Pulmonary artery endothelial cell (primary cell): ENCODE measurements at regions not wholly inside any gene's neighbourhood (a gene's known extent, or its start where the extent isn't known, plus 50 kb on each side); places are given as distances from the start of the nearest gene placed in this dataset.
A peak's percentile ranks its signal among the peaks of the same experiment; 100 is the strongest.
"Not testable (repeated sequence)": the region's sequence is repeated elsewhere in the genome, so short reads cannot be mapped to it uniquely, and the experiment has no call there.

Source experiments
- DNase-seq: peaks from one replicate; pipeline ENCODE4 v3.0.0-alpha.2; 2011; ENCODE audit warnings: low read depth, low spot score

DNA sequence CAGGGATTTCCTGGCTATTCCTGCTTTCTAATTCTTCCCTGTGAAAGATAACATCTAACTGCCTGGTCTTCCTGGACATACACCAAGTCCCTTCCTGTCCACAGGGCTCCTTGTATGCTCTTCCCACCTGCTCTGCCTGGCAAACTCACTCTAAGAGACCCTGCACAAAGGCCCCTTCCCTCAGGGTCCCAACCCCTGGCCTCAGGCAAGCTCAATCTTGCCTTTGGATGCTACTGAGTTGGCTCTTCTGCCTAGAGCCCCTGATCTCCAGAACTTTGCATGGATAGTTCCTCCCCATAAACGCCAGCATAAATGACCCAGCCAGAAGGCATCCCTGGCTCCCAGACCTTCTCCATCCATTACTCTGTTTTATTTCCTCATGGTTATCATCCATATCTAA lies 98.3 kb upstream of the OTOS start:
- DNase-seq = no peak

DNA sequence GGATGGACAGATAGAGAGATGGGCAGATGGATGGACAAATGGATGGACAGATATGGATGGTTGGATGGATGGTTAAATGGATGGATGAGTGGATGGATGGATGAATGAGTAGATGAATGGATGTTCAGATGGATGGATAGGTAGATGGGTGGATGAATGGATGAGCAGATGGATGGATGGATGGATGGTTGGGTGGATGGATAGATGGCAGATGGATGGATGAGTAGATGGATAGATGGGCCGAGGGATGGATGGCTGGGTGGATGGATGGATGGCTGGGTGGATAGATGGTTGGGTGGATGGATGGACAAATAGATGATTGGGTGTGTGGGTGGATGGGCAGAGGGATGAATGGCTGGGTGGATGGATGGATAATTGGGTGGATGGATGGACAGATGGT lies 98.9 kb upstream of the OTOS start:
- DNase-seq = no peak

DNA sequence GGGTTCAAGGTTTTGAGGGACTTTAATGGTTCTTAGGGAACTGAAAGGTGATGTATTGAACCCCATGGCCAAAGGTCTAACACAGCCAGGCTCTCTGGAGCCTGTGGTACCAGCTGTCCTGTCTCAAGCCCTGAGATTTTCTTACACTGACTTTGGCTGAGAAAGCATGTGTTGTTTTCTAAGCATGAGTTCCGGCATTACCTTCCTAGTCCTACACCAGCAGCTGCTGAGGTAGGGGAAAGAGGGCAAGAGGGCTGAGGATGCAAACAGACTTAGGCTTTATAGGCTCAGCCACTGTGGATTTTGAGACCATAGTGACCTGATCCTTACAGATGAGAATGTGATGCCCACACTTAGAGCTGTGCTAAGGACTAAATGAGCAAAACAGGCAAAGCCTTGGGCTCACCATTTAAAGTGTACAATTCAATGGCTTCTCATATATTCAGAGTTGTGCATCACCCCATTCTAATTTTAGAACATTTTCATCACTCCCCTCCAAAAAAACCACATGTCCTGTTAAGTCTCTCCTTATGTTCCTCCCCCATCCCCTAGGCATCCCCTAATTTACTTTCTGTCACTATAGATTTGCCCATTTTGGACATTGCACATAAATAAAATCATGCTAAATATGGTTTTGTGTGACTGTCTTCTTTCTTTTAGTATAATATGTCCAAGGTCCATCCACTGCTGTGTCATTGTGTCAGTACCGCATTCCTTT lies 99.7 kb upstream of the OTOS start:
- no peak for DNase-seq

DNA sequence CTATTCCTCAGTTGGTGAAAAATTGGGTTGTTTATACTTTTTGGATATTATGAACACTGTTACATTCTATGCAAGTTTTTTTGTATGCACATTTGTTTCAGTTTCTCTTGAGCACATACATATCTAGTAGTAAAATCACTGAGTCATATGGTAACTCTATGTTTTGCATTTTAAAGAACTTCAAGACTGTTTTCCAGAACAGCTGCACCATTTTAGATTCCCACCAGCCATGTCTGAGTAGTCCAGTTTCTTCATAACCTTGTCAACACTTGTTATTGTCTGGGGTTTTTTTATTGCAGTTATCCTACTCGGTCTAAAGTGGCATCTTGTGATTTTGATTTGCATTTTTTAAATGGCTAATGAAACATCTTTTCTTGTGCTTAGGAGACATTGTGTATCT lies 100.3 kb upstream of the OTOS start:
- no peak for DNase-seq

DNA sequence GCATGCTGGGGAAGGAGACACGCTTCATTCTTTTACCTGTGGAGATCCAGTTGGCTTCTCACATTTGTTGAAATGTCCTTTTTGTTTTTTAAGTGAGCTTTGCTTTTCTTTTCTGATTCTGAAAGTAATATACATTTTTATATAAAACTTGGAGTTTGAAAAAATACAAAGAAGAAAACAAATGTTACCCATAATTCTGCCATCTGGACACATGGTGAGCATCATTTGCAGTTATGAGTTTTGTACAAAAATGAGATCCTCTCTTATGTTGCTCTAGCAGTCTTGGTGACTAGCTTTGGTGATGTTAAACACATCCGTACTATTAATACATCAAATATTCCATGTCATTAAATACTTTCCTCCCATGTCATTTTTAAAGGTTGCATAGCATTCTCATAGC lies 101.1 kb upstream of the OTOS start:
- no peak for DNase-seq

DNA sequence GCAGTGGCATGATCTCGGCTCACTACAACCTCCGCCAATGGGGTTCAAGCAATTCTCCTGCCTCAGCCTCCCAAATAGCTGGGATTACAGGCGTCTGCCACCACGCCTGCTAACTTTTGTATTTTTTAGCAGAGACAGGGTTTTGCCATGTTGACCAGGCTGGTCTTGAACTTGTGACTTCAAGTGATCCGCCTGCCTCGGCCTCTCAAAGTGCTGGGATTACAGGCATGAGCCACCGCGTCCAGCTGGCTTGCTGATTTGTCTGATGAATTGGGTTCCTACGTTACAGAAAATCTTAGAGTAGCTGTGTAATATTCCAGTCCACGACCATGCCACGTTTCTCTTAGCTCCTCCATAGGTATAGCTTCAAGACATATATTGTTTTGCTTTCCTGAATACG lies 102.6 kb upstream of the OTOS start:
- DNase-seq = not testable (repeated sequence)

DNA sequence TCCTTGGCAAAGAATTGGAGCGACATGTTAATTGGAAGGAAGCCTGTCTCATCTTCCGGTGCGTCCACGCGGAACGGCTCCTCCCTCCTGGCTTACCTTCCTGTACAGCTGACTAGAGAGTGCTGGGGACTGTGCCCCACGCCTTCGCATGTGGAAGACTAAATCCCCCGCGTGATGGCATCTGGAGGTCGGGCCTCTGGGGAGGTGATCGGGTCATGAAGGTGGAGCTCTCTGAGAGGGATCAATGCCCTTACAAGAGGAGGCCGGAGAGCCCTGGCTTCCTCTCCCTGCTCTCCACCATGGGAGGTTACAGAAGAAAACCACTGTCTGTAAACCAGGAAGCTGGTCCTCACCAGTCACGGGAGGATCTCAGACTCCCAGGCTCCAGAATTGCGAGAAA lies 104.1 kb upstream of the OTOS start:
- no peak for DNase-seq

DNA sequence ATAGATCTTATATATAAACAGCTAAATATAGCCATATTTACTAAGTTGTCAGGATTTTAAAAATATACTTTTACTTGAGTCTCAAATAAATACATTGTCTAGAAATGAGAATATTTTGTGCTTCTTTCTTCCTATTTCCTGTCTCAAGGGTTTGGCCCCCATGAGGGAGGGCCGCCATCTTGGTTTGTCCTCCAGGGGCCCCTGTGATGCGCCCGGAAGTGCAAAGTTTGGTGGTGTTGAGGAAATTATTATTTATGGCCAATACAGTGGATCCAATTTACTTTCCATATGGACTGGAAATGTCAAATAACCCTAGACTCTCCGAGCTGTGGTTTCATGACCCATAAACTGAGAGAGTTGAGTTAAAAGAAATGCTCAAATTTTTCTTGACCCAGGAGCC lies 104.7 kb upstream of the OTOS start:
- no peak for DNase-seq

DNA sequence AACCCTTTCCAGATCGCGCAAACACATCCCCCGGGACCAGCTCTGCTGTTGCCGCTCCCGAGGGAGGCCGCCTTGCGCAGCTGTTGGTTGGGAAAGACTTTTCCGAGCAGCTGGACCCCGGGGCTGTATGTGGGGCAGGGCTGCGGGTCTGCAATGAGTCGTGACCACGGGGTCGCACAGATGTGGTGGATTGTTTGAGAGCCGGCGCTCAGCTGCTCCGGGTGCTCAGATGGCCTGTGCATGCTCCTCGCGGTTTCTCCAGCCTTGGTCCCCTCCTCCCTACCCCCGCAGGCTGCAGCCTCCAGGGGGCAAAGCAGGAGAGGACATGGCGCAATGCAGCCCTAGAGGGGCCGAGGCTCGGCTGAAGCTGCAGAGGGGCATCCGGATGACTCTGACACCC lies 105.2 kb upstream of the OTOS start:
- no peak for DNase-seq

DNA sequence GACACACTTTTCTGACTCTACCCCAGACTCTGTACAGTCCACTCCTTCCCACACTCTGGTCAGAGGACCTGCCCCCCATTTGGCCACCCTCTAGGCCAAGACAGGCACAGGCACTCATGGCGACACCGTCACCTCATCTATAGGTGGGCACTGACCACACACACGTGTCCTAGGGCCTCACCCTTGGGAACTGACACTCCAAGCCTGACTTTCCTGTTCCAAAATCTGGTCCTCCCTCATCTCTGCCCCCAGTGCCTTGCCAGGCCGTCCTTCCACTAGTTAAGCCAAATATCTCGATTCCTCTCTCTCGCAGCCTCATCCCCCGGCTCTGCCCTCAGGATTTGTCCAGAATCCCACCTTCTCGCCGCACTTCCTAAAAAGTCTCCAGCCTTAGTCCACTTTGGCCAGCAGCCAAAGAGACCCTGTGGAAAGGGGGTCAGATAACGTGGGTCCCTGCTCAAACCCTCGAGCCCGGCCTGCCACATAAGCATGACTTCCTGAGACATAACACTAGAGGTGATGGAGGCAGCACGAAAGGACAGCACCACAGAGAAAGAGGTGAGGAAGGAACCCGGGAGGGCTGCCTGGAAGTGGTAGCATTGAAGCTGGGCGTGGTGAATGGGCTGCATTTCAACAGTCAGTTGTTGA lies 105.8 kb upstream of the OTOS start:
- DNase-seq = no peak

DNA sequence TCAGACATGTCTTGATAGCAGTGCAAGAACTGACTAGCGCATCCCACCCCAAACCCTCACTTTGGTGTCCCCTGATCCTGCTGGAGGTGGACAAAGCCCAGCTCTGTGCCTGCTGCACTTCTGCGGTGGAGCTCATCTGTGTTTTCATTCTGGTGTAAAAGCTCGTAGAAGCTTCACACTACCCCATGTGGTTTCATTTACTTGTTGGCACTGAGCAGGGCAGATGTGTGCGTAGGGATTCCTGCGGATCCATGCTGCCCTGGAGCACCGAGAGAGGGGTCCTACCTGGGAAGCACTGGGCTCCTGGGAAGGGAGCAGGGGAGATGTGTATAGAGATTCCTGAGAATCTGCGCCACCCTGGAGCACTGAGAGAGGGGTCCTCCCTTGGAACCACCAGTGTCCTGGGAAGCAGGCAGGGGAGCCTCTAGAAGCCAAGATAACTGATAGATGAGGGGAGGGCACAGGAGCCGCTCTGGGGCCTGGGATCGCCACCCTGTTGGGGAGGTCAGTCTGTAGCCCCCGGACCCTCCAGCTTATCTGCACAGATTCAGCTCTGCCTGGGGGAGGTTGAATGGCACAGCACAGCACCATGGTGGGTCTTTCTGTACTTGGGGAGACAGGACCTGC lies 106.9 kb upstream of the OTOS start:
- DNase-seq = no peak

DNA sequence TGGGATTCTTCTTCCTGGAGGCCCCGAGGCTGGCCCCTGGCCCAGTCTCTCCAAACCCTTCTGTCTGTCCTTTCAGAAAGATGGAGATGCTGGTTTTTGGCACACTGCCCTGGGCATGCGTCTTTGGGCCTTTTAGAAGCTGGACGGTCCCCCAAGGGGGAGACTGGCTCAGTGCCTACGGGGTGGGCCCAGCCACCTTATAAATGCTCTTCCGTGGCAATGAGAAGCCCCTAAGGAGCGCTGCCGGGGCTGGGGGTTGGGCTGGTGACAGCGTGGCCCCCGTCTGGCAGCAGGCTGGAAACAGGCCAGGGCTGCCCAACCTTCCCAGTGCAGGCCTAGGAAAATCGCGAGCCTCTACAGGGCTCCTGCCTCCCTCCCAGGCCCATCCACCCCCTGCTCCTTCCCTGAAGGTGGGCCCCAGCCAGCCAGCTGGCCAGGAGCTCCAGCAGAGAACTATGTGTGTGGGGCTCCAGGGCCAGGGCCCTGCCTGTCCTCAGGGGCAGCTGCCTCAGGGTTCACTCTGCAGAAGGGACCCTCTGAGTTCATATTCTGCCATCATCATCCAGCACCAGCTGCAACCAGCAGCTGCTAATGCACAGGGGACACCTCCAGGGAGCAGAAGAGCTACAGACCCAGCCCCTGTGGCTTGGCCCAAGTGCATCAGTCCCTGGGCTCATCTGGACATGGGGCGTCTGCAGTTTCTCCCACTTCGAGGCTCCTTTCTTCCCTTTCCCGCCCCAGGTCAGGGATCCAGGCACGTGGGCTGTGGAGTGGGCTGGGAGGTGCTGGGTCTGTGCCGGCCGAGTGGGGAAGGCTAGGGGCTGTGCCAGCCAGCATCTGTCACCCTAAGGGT lies 107.6 kb upstream of the OTOS start:
- no peak for DNase-seq

DNA sequence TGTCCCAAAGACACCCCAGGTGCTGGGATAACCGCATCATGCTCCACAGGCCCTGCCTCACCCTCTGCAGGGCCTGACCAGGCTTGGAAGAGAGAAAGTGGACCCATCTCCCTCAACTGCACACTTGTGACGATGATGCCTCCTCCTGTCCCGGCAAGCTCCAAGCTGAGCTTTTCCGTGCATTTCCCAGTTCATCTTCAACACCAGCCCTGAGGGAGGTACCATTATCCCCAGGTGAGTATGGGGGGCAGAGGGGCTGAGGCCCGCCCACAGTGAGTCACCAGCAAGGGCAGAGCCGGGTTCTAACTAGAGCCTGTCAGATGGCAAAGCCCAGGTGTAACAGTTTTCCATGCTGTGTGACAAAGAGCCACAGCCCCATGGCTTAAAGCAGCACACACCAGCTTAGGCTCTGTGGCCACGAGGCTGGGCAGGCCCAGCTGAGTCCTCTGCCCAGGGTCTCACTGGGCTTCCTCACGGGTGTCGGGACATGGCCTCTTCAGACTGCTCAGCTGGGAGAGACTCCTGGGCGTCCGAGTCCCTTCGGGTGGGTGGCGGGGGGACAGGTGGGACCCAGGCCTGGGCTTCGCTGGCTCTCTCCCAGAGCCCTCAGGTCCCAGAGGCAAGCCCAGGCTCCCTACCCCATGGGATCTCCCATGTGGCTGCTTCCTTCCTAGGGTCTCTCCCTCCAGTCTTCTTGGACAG lies 108.4 kb upstream of the OTOS start:
- DNase-seq = no peak

DNA sequence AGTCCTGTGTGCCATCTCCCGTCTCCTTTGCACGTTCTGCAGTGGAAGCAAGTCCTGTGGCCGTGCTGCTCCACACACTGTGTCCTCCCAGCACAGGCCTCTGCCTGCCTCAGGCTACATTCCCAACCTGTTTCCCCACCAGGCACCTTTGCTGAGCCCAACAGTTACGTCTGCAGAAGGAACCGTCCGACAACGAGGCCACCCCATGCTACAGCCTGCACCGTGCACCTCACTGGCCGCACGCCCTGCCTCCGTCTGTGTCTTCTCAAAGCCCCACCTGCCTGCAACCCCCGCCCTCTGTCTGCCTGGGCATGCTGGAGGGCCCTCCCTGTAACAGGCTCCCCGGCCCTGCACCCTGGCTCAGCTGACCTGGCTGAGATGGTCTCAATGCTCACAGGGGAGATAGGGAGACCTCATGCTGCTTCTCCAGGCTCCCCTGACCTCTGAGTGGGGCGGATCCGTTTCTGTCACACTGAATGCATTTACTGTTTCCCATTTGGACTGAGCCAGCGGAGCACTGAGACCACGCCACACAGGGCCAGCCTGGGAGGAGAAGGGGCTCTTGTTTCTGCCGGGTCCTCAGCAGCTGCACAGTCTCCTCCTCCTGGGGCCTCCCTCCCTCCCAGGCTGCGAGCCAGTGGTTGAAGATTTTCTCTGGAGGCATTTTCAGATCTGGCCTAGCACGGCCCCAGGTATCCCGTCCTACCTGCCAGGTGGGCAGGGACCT lies 109.1 kb upstream of the OTOS start:
- DNase-seq = no peak

DNA sequence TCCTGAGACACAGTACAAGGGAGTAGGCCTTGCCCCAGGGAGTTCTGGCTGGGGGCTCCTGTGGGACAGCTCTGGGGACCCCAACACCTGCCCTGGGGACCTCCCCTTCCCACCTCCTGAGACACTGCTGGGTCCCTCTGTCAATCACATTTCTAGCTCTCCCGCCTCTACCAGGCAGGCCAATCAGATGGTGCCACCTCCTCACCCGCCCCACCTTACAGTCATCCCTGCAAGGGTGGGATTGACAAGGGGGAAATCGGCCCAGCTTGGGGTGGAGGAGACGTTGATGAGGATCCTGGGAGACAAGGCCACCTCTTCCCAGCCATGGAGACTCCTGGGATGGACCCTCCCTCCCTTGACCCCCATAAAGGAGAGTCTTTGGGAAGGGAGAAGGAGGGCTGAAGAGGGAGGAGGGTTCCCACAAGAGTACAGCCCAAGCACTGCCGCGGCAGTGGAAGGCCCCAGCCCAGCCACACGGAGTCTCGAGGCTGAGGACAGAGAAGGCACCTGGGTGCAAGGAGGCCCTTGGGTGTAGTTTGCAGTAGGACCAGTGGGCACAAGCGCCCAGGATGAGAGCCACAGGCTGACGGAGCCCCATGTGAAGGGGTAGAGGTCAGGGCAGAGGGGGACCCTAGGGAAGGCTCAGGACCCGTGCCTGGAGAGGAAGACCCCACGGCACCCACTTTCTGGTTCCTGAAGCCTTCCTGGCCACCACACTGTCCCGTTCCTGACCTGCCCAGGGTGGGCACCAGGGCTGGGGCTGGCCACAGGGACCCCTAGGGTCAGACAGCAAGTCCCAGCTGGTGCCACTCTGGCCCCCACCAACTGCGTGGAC lies 109.9 kb upstream of the OTOS start:
- no peak for DNase-seq

DNA sequence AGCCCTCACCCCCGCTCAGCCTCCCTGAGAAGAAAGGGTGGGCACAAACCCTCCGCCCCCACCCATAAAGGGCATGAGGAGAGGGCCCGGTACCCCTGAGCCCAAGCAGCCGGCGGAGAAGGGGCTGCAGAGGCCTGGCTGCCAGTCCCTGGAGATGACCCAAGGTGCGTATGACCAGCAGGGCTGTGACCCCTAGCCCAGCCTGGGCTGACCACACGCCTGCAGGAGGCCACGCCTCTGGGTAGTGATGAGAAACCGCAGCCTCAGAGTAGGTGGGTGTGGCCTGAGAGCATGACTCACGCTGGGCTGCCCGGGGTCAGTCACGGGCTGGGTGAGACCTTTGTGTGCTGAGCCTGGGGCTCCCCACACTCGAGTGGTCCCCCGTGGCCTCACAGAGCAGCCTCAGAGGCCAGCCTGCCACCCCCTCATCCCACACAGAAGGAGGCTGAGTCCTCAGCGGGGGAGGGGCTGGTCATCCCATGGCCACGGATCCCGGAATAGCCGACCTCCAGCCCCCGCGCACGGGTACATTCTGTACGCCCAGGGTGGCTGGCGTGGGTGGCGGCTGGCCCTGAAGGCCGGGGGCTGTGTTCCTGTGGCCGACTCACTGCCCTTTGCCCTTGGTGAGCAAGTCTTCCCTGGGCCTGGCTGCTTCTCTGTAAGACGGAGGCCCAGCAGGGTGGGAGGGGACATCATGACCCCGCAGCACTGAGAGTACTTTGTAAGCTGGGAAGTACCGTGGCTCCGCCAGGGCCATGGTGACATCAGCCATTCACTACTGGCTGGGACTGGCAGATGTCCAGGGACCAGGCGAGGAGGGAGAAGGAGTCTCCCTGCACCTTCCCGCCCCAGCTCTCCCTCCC lies 110.8 kb upstream of the OTOS start:
- peak; percentile 30 for DNase-seq

DNA sequence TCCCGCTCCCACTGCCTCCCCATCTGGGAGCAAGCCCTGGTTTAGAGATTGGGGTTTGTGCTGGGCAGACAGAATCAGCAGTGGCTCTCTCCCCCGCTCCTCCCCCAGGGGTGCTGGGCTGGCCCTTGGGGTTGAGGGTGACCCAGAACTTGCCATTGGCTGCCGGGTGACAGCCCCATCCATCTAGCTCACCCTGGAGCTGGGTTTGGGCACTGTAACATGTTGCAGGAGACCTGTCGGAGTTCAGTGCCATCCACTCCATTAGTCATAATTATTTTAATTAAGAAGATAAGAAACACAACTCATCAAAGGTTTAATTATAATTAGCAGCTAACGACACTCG lies 111.4 kb upstream of the OTOS start:
- DNase-seq = no peak

DNA sequence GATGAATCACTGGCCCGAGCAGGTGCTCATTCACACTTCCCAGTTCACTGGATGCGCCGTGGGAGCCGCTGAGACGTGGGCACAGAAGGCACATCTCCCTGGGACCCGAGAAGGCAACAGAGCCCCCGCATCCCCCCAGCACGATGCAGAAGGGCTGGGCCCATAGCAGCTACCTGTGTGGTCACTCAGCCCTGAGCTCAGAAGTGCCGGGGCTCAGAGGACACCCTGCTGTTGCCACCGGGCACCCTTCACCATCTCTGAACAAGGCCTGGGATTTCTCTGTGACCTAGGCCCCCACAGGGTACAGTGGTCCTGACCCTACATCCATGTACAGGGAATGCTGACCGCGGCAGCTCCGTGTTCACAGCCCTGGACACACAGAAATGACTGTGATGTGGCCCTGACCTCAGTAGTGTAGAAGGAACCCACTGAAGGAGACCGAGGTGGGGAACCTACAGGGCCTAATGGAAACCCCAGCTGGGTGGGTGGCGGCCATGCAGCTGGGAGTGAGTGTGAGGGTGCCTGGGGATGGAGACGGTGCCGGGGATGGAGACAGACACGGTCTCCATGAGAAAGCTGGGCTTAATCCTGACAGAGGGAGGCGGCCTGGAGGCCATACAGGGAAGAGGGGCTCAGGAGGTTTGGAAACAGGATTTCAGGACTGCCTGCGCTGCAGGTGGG lies 111.9 kb upstream of the OTOS start:
- DNase-seq = no peak
